HG02678 (cell line): ENCODE measurements at regions not wholly inside any gene's neighbourhood (a gene's known extent, or its start where the extent isn't known, plus 50 kb on each side); places are given as distances from the start of the nearest gene placed in this dataset.

Source experiments
- ATAC-seq: cut with Tn5 transposase; IDR thresholded peaks from one replicate; pipeline ENCODE4 v1.9.1; 2021; ENCODE audit warnings: mild to moderate bottlenecking, moderate library complexity; ENCODE audit not compliant: unreplicated experiment

- no peak for ATAC-seq
Measured at GRCh38 chr6:165959627-165960026, 208.0 kb downstream of the TBXT start.

- ATAC-seq = no peak
Measured at GRCh38 chr6:165956874-165957273, 210.8 kb downstream of the TBXT start.

- no peak for ATAC-seq
Measured at GRCh38 chr6:165952514-165952913, 215.1 kb downstream of the TBXT start.

- ATAC-seq = no peak
Measured at GRCh38 chr6:165950316-165950715, 217.3 kb downstream of the TBXT start.

- no peak for ATAC-seq
Measured at GRCh38 chr6:165949324-165949723, 218.3 kb downstream of the TBXT start.

- ATAC-seq = no peak
Measured at GRCh38 chr6:165944002-165944466, 223.6 kb downstream of the TBXT start.

- no peak for ATAC-seq
Measured at GRCh38 chr6:165941786-165942185, 225.9 kb downstream of the TBXT start.

GRCh38 chr6:165941249-165941775 is 226.3 kb downstream of the TBXT start:
- ATAC-seq = no peak

- ATAC-seq = no peak
Measured at GRCh38 chr6:165940366-165940765, 227.3 kb downstream of the TBXT start.

GRCh38 chr6:165939601-165940290 is 227.9 kb downstream of the TBXT start:
- no peak for ATAC-seq

- no peak for ATAC-seq
Measured at GRCh38 chr6:165939047-165939446, 228.6 kb downstream of the TBXT start.

GRCh38 chr6:165937564-165938358 is 229.9 kb downstream of the TBXT start:
- ATAC-seq = no peak

- no peak for ATAC-seq
Measured at GRCh38 chr6:165936660-165937059, 231.0 kb downstream of the TBXT start.

GRCh38 chr6:165936096-165936495 is 231.6 kb downstream of the TBXT start:
- no peak for ATAC-seq

- no peak for ATAC-seq
Measured at GRCh38 chr6:165931675-165932074, 236.0 kb downstream of the TBXT start.

GRCh38 chr6:165930668-165931214 is 236.9 kb downstream of the TBXT start:
- no peak for ATAC-seq

- no peak for ATAC-seq
Measured at GRCh38 chr6:165929607-165930006, 238.0 kb downstream of the TBXT start.

- ATAC-seq = no peak
Measured at GRCh38 chr6:165926378-165926777, 241.3 kb downstream of the TBXT start.

GRCh38 chr6:165925474-165926156 is 242.0 kb downstream of the TBXT start:
- no peak for ATAC-seq

GRCh38 chr6:165922309-165922794 is 245.3 kb downstream of the TBXT start:
- no peak for ATAC-seq
